ENCODE measurements at regions not wholly inside any gene's neighbourhood (a gene's known extent, or its start where the extent isn't known, plus 50 kb on each side); places are given as distances from the start of the nearest gene placed in this dataset.
A peak's percentile ranks its signal among the peaks of the same experiment; 100 is the strongest.

- FAIRE-seq (no peak), DNase-seq (ENCODE audit: low spot score) (no peak)
Observed at GRCh38 chr3:82773207-82773606, 1011.8 kb upstream of the GBE1 start.

GRCh38 chr3:82764521-82764920 lies 1003.1 kb upstream of the GBE1 start:
- no peak for FAIRE-seq
- no peak for DNase-seq (ENCODE audit: low spot score)

- no peak for FAIRE-seq
- no peak for DNase-seq (ENCODE audit: low spot score)
Observed at GRCh38 chr3:82761858-82762257, 1000.4 kb upstream of the GBE1 start.

GRCh38 chr3:82745544-82745943 lies 984.1 kb upstream of the GBE1 start:
- no peak for DNase-seq (ENCODE audit: low spot score)
- FAIRE-seq = no peak

GRCh38 chr3:82743196-82743595 lies 981.8 kb upstream of the GBE1 start:
- DNase-seq (ENCODE audit: low spot score) = no peak
- peak; percentile 52 for FAIRE-seq

- FAIRE-seq (no peak), DNase-seq (ENCODE audit: low spot score) (no peak)
Observed at GRCh38 chr3:82741346-82741745, 979.9 kb upstream of the GBE1 start.

GRCh38 chr3:82739390-82739789 lies 977.9 kb upstream of the GBE1 start:
- no peak for DNase-seq (ENCODE audit: low spot score)
- no peak for FAIRE-seq

- FAIRE-seq (no peak), DNase-seq (ENCODE audit: low spot score) (no peak)
Observed at GRCh38 chr3:82736696-82737277, 975.3 kb upstream of the GBE1 start.

- FAIRE-seq (no peak), DNase-seq (ENCODE audit: low spot score) (no peak)
Observed at GRCh38 chr3:82715091-82715856, 953.8 kb upstream of the GBE1 start.

- FAIRE-seq (no peak), DNase-seq (ENCODE audit: low spot score) (no peak)
Observed at GRCh38 chr3:82707035-82707434, 945.6 kb upstream of the GBE1 start.

GRCh38 chr3:82685761-82686160 lies 924.3 kb upstream of the GBE1 start:
- no peak for DNase-seq (ENCODE audit: low spot score)
- no peak for FAIRE-seq

GRCh38 chr3:82676356-82677026 lies 915.0 kb upstream of the GBE1 start:
- FAIRE-seq = no peak
- no peak for DNase-seq (ENCODE audit: low spot score)

GRCh38 chr3:82672966-82673365 lies 911.5 kb upstream of the GBE1 start:
- no peak for FAIRE-seq

GRCh38 chr3:82671466-82671865 lies 910.0 kb upstream of the GBE1 start:
- FAIRE-seq (no peak), DNase-seq (ENCODE audit: low spot score) (no peak)

More at GRCh38 chr3:82672966-82673365, 911.5 kb upstream of the GBE1 start:
- DNase-seq (ENCODE audit: low spot score) = no peak

- no peak for FAIRE-seq
- DNase-seq (ENCODE audit: low spot score) = no peak
Observed at GRCh38 chr3:82654708-82655107, 893.3 kb upstream of the GBE1 start.

GRCh38 chr3:82643948-82644347 lies 882.5 kb upstream of the GBE1 start:
- no peak for FAIRE-seq
- no peak for DNase-seq (ENCODE audit: low spot score)

GRCh38 chr3:82641701-82642100 lies 880.3 kb upstream of the GBE1 start:
- FAIRE-seq (no peak), DNase-seq (ENCODE audit: low spot score) (peak; percentile 26)

GRCh38 chr3:82640254-82640653 lies 878.8 kb upstream of the GBE1 start:
- DNase-seq (ENCODE audit: low spot score) (no peak), FAIRE-seq (no peak)

GRCh38 chr3:82637574-82637973 lies 876.1 kb upstream of the GBE1 start:
- DNase-seq (ENCODE audit: low spot score) (no peak), FAIRE-seq (no peak)

GRCh38 chr3:82636177-82636576 lies 874.7 kb upstream of the GBE1 start:
- FAIRE-seq (no peak), DNase-seq (ENCODE audit: low spot score) (no peak)

- no peak for FAIRE-seq
- no peak for DNase-seq (ENCODE audit: low spot score)
Observed at GRCh38 chr3:82633319-82633718, 871.9 kb upstream of the GBE1 start.

GRCh38 chr3:82629937-82630336 lies 868.5 kb upstream of the GBE1 start:
- DNase-seq (ENCODE audit: low spot score) = no peak
- no peak for FAIRE-seq
